ENCODE measurements at regions not wholly inside any gene's neighbourhood (a gene's known extent, or its start where the extent isn't known, plus 50 kb on each side); places are given as distances from the start of the nearest gene placed in this dataset.

GRCh38 chr10:62647375-62648092 is 157.0 kb upstream of the ADO start:
- TF ChIP-seq CTCF (IDR thresholded peaks at IDR 0.05) (no peak), POLR2A (IDR thresholded peaks at IDR 0.05) (no peak)

All from heart left ventricle (tissue), 13 donors.